ENCODE measurements at regions not wholly inside any gene's neighbourhood (a gene's known extent, or its start where the extent isn't known, plus 50 kb on each side); places are given as distances from the start of the nearest gene placed in this dataset.

- ChIA-PET CTCF (no interaction called here), POLR2A (no interaction called here)
- Histone ChIP-seq H3K27me3 (ENCODE audit: control insufficient read depth, insufficient read depth, low read length) (no peaks in the 10 kb centered on the region), H3K27ac (ENCODE audit: low read depth, low read length) (no peak overlapping the region), H3K9me3 (ENCODE audit: control insufficient read depth, insufficient read depth, low read length) (no peaks in the 10 kb centered on the region), H3K4me3 (ENCODE audit: low read depth, low read length) (no peak overlapping the region)
- DNase-seq (ENCODE audit: low read depth, low spot score): no peak
- TF ChIP-seq CTCF (IDR thresholded peaks at IDR 0.05; ENCODE audit: low read depth, low read length): no peak
Observed at GRCh38 chr2:53381271-53381670, 386.3 kb upstream of the CHAC2 start.

- no peak for DNase-seq (ENCODE audit: low read depth, low spot score)
- Histone ChIP-seq H3K27ac (ENCODE audit: low read depth, low read length) (no peak overlapping the region), H3K27me3 (ENCODE audit: control insufficient read depth, insufficient read depth, low read length) (no peaks in the 10 kb centered on the region), H3K9me3 (ENCODE audit: control insufficient read depth, insufficient read depth, low read length) (no peaks in the 10 kb centered on the region), H3K4me3 (ENCODE audit: low read depth, low read length) (no peak overlapping the region)
- no peak for TF ChIP-seq CTCF (IDR thresholded peaks at IDR 0.05; ENCODE audit: low read depth, low read length)
- ChIA-PET CTCF (no interaction called here), POLR2A (no interaction called here)
Observed at GRCh38 chr2:53379547-53379946, 388.1 kb upstream of the CHAC2 start.

- no peak overlapping the region for H3K27ac ChIP-seq (ENCODE audit: low read depth, low read length)
- H3K9me3 ChIP-seq (ENCODE audit: control insufficient read depth, insufficient read depth, low read length): no peaks in the 10 kb centered on the region
- ChIA-PET POLR2A (no interaction called here), CTCF (no interaction called here)
- no peak for DNase-seq (ENCODE audit: low read depth, low spot score)
- H3K27me3 ChIP-seq (ENCODE audit: control insufficient read depth, insufficient read depth, low read length): no peaks in the 10 kb centered on the region
- TF ChIP-seq CTCF (IDR thresholded peaks at IDR 0.05; ENCODE audit: low read depth, low read length): no peak
- no peak overlapping the region for H3K4me3 ChIP-seq (ENCODE audit: low read depth, low read length)
Observed at GRCh38 chr2:53378791-53379190, 388.8 kb upstream of the CHAC2 start.

- ChIA-PET CTCF (no interaction called here), POLR2A (no interaction called here)
- Histone ChIP-seq H3K4me3 (ENCODE audit: low read depth, low read length) (no peak overlapping the region), H3K9me3 (ENCODE audit: control insufficient read depth, insufficient read depth, low read length) (no peaks in the 10 kb centered on the region), H3K27ac (ENCODE audit: low read depth, low read length) (no peak overlapping the region), H3K27me3 (ENCODE audit: control insufficient read depth, insufficient read depth, low read length) (no peaks in the 10 kb centered on the region)
- no peak for DNase-seq (ENCODE audit: low read depth, low spot score)
- TF ChIP-seq CTCF (IDR thresholded peaks at IDR 0.05; ENCODE audit: low read depth, low read length): no peak
Observed at GRCh38 chr2:53373126-53373525, 394.5 kb upstream of the CHAC2 start.

GRCh38 chr2:53366543-53366942 lies 401.1 kb upstream of the CHAC2 start:
- POLR2A ChIA-PET: no interaction called here
- Histone ChIP-seq H3K27me3 (ENCODE audit: control insufficient read depth, insufficient read depth, low read length) (no peaks in the 10 kb centered on the region), H3K4me3 (ENCODE audit: low read depth, low read length) (no peak overlapping the region), H3K27ac (ENCODE audit: low read depth, low read length) (no peak overlapping the region), H3K9me3 (ENCODE audit: control insufficient read depth, insufficient read depth, low read length) (no peaks in the 10 kb centered on the region)
- CTCF ChIA-PET: no interaction called here
- no peak for TF ChIP-seq CTCF (IDR thresholded peaks at IDR 0.05; ENCODE audit: low read depth, low read length)
- no peak for DNase-seq (ENCODE audit: low read depth, low spot score)

All from AG04450 (cell line).